Upper lobe of right lung (tissue), 1 donor: ENCODE measurements at regions not wholly inside any gene's neighbourhood (a gene's known extent, or its start where the extent isn't known, plus 50 kb on each side); places are given as distances from the start of the nearest gene placed in this dataset.

Experiments used
- ATAC-seq: fragments of 200-7000 bp; cut with Tn5 transposase; one replicate; pipeline ENCODE4 v1.9.1; 2020; ENCODE audit warnings: mild to moderate bottlenecking, moderate library complexity
- DNase-seq: peaks from one replicate; pipeline ENCODE4 v3.0.0-alpha.2; 2020
- H3K27ac ChIP-seq: fragments of 200-600 bp; one replicate; pipeline ENCODE4 v1.8.0; 2022
- H3K27me3 ChIP-seq: fragments of 200-600 bp; one replicate; pipeline ENCODE4 v1.8.0; 2022; ENCODE audit warnings: mild to moderate bottlenecking
- H3K36me3 ChIP-seq: fragments of 200-600 bp; one replicate; pipeline ENCODE4 v1.8.0; 2022
- H3K4me1 ChIP-seq: fragments of 200-600 bp; one replicate; pipeline ENCODE4 v1.8.0; 2022
- H3K4me3 ChIP-seq: fragments of 200-600 bp; one replicate; pipeline ENCODE4 v1.8.0; 2022; ENCODE audit warnings: mild to moderate bottlenecking
- H3K9me3 ChIP-seq: fragments of 200-600 bp; one replicate; pipeline ENCODE4 v1.8.0; 2022
- intact Hi-C: fragments of 100-400 bp; cut with DNase I; formaldehyde crosslinking; loops from one replicate; pipeline ENCODE4 v1.11.0; 2022
- TF ChIP-seq, protein P1 (sequence below): fragments of 200-600 bp; IDR thresholded peaks from one replicate; pipeline ENCODE4 v1.8.0; 2022; ENCODE audit warnings: antibody characterized with exemption
- donor health status: DM: no; HTN: yes; CAD: no; lungs with severe emphysema.

DNA sequence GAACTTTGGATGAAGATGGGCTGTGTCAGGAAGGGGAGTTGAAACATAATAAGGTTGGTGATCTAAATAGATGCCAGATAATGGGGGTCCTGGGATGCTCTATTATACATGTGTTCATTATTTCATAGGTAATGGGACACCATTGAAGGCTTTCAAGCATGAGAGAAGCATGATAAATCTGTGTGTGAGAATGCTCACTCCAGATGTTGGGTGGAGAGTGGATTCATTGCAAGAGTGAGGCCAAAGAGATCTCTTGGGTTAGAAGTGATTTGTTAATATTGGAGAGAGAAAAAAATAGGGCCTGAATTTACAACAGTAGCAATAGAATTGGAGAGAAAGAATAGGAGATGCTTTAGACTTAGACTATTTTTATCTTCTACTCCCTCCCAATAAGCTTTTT is 321.3 kb downstream of the SAMD5 start:
- Histone ChIP-seq H3K36me3 (no peaks in the 10 kb centered on the region), H3K27me3 (no peaks in the 10 kb centered on the region), H3K9me3 (no peaks in the 10 kb centered on the region), H3K4me1 (no peaks in the 10 kb centered on the region), H3K4me3 (no peak overlapping the region), H3K27ac (no peak overlapping the region)
- no peak for ATAC-seq
- DNase-seq, result no peak
- intact Hi-C loops, result no loop called here
- TF ChIP-seq, protein P1, sequence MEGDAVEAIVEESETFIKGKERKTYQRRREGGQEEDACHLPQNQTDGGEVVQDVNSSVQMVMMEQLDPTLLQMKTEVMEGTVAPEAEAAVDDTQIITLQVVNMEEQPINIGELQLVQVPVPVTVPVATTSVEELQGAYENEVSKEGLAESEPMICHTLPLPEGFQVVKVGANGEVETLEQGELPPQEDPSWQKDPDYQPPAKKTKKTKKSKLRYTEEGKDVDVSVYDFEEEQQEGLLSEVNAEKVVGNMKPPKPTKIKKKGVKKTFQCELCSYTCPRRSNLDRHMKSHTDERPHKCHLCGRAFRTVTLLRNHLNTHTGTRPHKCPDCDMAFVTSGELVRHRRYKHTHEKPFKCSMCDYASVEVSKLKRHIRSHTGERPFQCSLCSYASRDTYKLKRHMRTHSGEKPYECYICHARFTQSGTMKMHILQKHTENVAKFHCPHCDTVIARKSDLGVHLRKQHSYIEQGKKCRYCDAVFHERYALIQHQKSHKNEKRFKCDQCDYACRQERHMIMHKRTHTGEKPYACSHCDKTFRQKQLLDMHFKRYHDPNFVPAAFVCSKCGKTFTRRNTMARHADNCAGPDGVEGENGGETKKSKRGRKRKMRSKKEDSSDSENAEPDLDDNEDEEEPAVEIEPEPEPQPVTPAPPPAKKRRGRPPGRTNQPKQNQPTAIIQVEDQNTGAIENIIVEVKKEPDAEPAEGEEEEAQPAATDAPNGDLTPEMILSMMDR, result no peak

DNA sequence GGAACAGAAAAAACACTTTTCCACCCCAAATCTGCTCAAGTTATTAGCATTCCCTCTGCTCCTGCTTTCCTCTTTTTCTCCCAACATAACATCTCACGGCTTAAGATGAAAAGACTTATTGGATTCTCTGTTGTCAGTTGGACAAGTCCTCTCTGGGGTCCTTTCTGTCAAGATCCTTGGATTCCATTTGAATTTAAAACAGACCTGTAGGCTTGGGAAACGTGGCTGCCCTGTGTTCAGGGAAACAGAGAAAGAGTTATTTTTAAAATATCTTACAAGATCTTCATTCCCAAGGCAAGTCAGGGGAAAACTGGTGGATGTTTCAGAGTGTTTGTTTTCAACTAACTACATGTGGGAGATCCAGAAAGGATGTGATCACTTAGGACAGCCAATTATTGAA is 322.9 kb downstream of the SAMD5 start:
- DNase-seq, result no peak
- H3K4me1 ChIP-seq, result no peaks in the 10 kb centered on the region
- no peaks in the 10 kb centered on the region for H3K36me3 ChIP-seq

DNA sequence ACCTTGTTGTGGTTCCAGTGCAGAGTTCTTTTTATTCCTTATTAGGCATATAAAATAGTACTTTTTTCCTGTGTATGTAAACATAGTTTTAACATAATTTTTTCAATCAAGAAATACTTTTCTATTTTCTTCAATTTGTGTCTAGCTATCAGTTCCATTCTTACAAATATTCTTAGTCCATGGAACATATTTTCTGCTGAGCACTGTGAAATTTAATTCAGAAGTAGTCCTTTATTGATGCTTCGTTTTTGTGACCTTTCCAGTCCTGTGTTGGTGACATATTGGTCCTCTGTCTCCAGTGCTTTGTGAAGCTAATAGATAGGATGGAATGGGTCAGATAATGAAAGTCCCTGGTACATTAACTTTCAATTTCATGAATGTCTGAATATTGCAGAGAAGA is 325.1 kb downstream of the SAMD5 start:
- ATAC-seq (no peak), DNase-seq (no peak)
- H3K9me3 ChIP-seq, result no peaks in the 10 kb centered on the region
- no peak overlapping the region for H3K27ac ChIP-seq
- intact Hi-C loops, result no loop called here
- H3K4me3 ChIP-seq, result no peak overlapping the region
- TF ChIP-seq, protein P1, result no peak
- H3K36me3 ChIP-seq, result no peaks in the 10 kb centered on the region
- H3K4me1 ChIP-seq, result no peaks in the 10 kb centered on the region
- no peaks in the 10 kb centered on the region for H3K27me3 ChIP-seq

More for the DNA sequence above, 322.9 kb downstream of the SAMD5 start:
- Histone ChIP-seq H3K4me3 (no peak overlapping the region), H3K27me3 (no peaks in the 10 kb centered on the region), H3K9me3 (no peaks in the 10 kb centered on the region), H3K27ac (no peak overlapping the region)
- TF ChIP-seq, protein P1, result no peak
- no peak for ATAC-seq
- intact Hi-C loops, result no loop called here

DNA sequence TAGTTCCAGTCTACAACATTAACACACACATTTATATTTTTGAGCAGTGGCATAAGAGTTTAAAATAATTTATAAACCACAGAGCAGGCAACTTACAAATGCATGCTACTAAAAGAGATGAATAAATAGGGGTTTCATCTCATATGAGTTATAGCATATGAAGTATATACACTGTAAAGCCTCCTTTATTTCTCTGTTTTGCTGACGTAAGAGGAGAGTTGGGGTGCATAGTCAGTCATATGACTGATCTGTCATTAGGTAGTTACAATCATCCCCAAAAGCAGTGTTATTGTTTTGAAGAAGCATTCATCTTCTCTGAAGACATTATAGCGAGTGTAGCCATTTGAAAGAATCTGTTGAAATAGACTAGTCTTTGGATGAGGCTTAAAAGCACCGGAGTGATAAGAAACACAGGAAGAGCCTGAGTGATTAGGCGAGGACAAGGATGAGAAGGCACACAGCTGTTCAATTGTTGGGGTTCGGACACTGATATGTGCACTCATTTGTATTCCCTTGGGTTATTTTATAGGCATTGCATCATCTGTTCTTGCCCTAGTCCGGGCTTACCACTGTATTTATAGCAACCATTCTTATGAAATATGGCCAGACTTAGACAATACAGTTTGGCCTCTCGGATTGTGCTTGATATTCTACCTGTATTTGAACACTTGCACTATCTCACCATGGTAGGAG is 325.7 kb downstream of the SAMD5 start:
- DNase-seq, result no peak
- H3K9me3 ChIP-seq, result no peaks in the 10 kb centered on the region

DNA sequence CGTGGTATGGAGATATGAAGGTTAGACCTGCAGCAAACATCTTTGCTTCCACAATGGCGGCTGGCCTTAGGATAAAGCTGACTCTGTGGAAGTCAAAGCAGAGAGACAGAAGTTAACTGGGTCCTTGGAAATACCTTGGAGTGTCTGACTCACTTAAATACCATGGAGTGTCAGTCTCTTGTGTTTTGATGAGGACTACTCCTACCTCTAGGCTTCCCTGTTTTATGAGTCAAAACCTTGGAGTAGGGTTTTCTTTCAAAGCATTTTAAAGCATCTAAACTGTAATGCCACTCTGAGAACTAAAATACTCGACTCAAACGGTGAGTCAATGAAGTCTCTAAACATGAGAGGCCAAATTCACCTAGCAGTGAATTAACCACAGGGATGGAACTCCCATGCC is 329.1 kb downstream of the SAMD5 start:
- intact Hi-C loops, result no loop called here
- Histone ChIP-seq H3K36me3 (no peaks in the 10 kb centered on the region), H3K27ac (no peak overlapping the region), H3K4me1 (no peaks in the 10 kb centered on the region), H3K27me3 (no peaks in the 10 kb centered on the region), H3K4me3 (no peak overlapping the region), H3K9me3 (no peaks in the 10 kb centered on the region)
- DNase-seq (no peak), ATAC-seq (no peak)
- TF ChIP-seq, protein P1, result no peak

More for the DNA sequence above, 325.7 kb downstream of the SAMD5 start:
- no peaks in the 10 kb centered on the region for H3K4me1 ChIP-seq
- H3K36me3 ChIP-seq, result no peaks in the 10 kb centered on the region
- no peak overlapping the region for H3K4me3 ChIP-seq
- TF ChIP-seq, protein P1, result no peak
- no peak for ATAC-seq
- H3K27ac ChIP-seq, result no peak overlapping the region
- intact Hi-C loops, result no loop called here
- H3K27me3 ChIP-seq, result no peaks in the 10 kb centered on the region
